NT2/D1 (cell line): ENCODE measurements at regions not wholly inside any gene's neighbourhood (a gene's known extent, or its start where the extent isn't known, plus 50 kb on each side); places are given as distances from the start of the nearest gene placed in this dataset.

Experiments used
- DNase-seq: peaks from one replicate; pipeline ENCODE4 v3.0.0-alpha.2; 2011; ENCODE audit warnings: low read depth, low spot score
- H3K27me3 ChIP-seq: 2 replicates; pipeline ENCODE4 v1.6.0; 2011; ENCODE audit warnings: mild to moderate bottlenecking; ENCODE audit not compliant: insufficient read length, insufficient read depth
- H3K36me3 ChIP-seq: 2 replicates; pipeline ENCODE4 v1.6.1; 2011; ENCODE audit warnings: mild to moderate bottlenecking, low read length, mixed read lengths; ENCODE audit not compliant: insufficient read depth, insufficient read length
- H3K4me1 ChIP-seq: 2 replicates; pipeline ENCODE4 v1.5.1; 2011; ENCODE audit not compliant: insufficient read depth, insufficient read length
- H3K4me3 ChIP-seq: 2 replicates; pipeline ENCODE4 v1.5.1; 2011; ENCODE audit warnings: low read depth; ENCODE audit not compliant: insufficient read length
- H3K9ac ChIP-seq: 2 replicates; pipeline ENCODE4 v1.6.0; 2011; ENCODE audit warnings: low read depth; ENCODE audit not compliant: insufficient read length
- H3K9me3 ChIP-seq: 2 replicates; pipeline ENCODE4 v1.5.1; 2011; ENCODE audit warnings: mild to moderate bottlenecking, low read length; ENCODE audit not compliant: insufficient read depth
- SUZ12 ChIP-seq: IDR thresholded peaks from 2 replicates; pipeline ENCODE4 v1.6.1; 2011; ENCODE audit not compliant: insufficient read length, insufficient read depth; ENCODE audit errors: extremely low read depth
- YY1 ChIP-seq: IDR thresholded peaks from 2 replicates; pipeline ENCODE4 v1.6.1; 2011; ENCODE audit not compliant: insufficient read length, insufficient read depth
- ZNF274 ChIP-seq: IDR thresholded peaks from 2 replicates; pipeline ENCODE4 v1.6.1; 2011; ENCODE audit warnings: mild to moderate bottlenecking, low read depth, low read length

DNA sequence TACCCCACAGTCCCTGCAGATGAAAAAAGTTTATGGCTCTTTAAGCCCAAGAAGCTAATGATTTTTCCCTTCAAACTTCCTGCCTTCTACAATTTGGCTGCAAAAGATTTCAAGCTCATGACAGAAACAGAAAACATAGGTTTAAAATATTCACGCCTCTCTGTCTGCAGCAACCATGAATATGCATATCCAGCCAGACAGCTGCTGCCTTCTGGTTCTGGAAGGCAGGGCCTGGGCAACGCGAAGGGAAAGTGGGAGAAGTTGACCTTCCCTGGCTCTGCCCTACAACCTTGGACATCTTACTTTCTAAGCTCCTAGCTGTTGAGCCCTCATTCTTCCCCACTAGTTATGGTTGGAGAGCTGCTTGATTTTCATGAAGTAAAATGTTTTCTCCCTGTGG, 64.8 kb upstream of the CLINT1 start:
- no peak for DNase-seq
- Histone ChIP-seq H3K36me3 (no peaks in the 10 kb centered on the region), H3K4me1 (peaks cover 3% of the 10 kb centered on the region), H3K9ac (no peak overlapping the region), H3K9me3 (no peaks in the 10 kb centered on the region), H3K27me3 (no peaks in the 10 kb centered on the region), H3K4me3 (no peak overlapping the region)
- TF ChIP-seq SUZ12 (no peak), YY1 (no peak), ZNF274 (no peak)

DNA sequence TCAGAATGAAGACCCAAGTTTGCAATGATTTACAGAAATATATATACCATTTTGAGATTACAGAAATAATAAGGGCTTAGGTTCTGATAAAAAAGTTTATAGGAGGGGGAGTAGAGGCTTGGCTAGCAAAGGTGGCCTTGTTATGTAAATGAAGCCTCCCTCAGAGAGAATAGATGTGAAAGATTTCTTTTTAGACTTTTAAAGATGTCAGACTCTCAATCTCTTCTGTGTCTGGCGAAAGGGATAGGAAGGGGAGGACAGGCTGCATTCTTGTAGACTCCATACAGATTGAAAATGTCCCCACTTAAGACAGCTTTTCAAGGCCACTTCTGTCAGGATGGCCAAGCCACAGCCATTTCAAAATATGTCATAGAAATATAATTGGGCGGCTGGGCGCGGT, 63.1 kb upstream of the CLINT1 start:
- H3K4me3 ChIP-seq: no peak overlapping the region
- H3K36me3 ChIP-seq: no peaks in the 10 kb centered on the region
- TF ChIP-seq ZNF274 (no peak), SUZ12 (no peak), YY1 (no peak)
- no peaks in the 10 kb centered on the region for H3K27me3 ChIP-seq
- no peak for DNase-seq
- H3K9ac ChIP-seq: no peak overlapping the region
- H3K4me1 ChIP-seq: peaks cover 4% of the 10 kb centered on the region
- no peaks in the 10 kb centered on the region for H3K9me3 ChIP-seq

DNA sequence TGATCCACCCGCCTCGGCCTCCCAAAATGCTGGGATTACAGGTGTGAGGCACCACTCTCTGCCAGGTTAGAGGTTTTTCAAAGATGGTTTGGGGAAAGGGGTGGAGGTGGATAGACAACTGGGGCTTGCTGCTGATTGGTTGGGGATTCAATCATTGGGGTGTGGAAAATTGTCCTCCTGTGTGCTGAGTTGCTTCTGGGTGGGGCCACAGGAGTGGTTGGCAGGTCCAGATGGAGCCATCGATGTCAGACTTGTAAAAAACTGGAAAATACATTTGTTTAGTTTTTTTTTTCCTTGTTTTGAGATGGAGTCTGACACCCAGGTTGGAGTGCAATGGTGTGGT, 61.9 kb upstream of the CLINT1 start:
- Histone ChIP-seq H3K4me1 (peaks cover 4% of the 10 kb centered on the region), H3K27me3 (no peaks in the 10 kb centered on the region), H3K9me3 (no peaks in the 10 kb centered on the region), H3K9ac (no peak overlapping the region), H3K4me3 (no peak overlapping the region), H3K36me3 (no peaks in the 10 kb centered on the region)
- TF ChIP-seq SUZ12 (no peak), YY1 (no peak), ZNF274 (no peak)
- DNase-seq: no peak

DNA sequence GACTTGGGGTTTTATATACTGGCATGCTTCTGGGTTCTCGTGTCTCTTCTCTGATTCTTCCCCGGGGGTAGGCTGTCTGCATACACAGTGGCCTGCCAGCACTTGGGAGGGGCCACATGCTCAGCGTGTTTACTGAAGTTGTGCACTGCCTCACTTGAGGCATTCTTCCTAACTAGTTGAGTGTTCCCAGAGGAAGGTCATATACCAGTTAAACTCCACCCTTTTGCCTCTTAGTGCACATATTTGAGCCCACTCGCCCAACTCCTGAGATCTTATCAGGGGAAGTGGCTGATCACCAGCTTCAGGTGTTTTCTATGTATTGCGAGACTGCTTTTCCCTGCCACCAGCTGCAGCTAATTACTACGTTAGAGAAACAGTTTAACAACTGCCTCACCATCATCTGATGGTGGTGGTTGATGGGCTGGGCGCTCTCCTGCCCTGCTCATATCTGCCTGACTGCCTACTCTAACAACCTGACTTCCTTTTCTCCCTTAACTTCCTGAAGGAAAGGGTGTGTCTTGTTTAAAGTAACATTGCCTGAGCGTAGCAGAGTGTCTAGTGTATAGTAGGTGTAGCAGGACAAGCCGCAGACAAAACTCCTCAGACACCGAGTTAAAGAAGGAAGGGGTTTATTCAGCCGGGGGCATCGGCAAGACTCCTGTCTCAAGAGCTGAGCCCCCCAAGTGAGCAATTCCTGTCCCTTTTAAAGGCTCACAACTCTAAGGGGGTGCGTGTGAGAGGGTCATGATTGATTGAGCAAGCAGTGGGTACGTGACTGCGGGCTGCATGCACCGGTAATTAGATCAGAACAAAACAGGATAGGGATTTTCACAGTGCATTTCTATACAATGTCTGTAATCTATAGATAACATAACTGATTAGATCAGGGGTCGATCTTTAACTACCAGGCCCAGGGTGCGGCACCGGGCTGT, 60.1 kb upstream of the CLINT1 start:
- no peak overlapping the region for H3K4me3 ChIP-seq
- H3K4me1 ChIP-seq: peaks cover 4% of the 10 kb centered on the region
- no peaks in the 10 kb centered on the region for H3K9me3 ChIP-seq
- no peak for DNase-seq
- no peaks in the 10 kb centered on the region for H3K27me3 ChIP-seq
- H3K36me3 ChIP-seq: no peaks in the 10 kb centered on the region
- TF ChIP-seq YY1 (no peak), SUZ12 (no peak), ZNF274 (no peak)
- no peak overlapping the region for H3K9ac ChIP-seq

DNA sequence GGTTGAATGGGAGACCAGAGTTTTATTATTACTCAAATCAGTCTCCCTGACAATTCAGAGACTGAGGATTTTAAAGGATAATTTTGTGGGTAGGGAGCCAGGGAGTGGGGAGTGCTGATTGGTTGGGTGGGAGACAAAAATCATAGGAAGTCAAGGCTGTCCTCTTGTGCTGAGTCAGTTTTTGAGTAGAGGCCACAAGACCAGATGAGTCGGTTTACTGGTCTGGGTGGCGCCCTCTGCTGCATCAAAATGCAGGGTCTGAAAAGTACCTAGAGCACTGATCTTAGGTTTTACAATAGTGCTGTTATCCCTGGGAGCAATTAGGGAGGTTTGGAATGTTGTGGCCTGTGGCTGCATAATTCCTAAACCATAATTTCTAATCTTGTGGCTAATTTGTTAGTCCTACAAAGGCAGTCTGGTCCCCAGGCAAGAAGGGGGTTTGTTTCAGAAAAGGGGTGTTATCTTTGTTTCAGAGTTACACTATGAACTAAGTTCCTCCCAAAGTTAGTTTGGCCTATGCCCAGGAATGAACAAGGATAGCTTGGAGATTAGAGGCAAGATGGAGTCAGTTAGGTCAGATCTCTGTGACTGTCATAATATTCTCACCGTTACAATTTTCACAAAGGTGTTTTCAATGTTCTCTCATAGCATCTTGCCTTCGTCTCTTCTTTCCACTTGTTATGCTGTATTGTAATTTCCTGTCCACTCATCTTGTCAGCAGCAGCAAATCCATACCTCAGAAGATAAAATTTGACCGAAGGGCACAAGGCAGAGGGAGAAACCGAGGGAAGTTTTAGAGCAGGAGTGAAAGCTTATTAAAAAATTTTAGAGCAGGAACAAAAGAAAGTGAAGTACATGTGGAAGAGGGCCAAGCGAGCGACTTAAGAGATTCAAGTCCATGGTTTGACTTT, 59.2 kb upstream of the CLINT1 start:
- no peak overlapping the region for H3K9ac ChIP-seq
- peaks cover 4% of the 10 kb centered on the region for H3K4me1 ChIP-seq
- no peaks in the 10 kb centered on the region for H3K9me3 ChIP-seq
- no peaks in the 10 kb centered on the region for H3K27me3 ChIP-seq
- no peak overlapping the region for H3K4me3 ChIP-seq
- DNase-seq: peak; percentile 56
- no peaks in the 10 kb centered on the region for H3K36me3 ChIP-seq
- TF ChIP-seq ZNF274 (no peak), SUZ12 (no peak), YY1 (no peak)

DNA sequence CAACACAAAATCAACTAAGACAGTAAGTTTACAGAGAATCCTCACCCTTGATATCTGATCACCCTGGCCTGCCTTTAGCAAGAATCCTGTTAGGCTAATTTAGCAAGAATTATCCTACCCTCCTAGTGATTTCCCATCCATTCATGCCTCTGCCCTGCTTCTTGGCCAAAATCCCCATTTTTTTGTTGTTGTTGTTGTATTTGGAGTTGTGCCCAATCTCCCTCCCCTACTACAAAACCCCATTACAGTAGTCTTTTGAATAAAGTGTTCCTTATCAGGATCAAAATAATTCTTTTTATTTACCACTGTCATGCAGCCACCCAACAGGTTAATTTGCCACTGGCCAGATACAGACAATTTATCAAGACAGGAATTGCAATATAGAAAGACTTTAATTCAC, 58.5 kb upstream of the CLINT1 start:
- Histone ChIP-seq H3K27me3 (no peaks in the 10 kb centered on the region), H3K9me3 (no peaks in the 10 kb centered on the region), H3K9ac (no peak overlapping the region), H3K36me3 (no peaks in the 10 kb centered on the region), H3K4me3 (no peak overlapping the region), H3K4me1 (peaks cover 4% of the 10 kb centered on the region)
- no peak for DNase-seq
- TF ChIP-seq SUZ12 (no peak), ZNF274 (no peak), YY1 (no peak)

DNA sequence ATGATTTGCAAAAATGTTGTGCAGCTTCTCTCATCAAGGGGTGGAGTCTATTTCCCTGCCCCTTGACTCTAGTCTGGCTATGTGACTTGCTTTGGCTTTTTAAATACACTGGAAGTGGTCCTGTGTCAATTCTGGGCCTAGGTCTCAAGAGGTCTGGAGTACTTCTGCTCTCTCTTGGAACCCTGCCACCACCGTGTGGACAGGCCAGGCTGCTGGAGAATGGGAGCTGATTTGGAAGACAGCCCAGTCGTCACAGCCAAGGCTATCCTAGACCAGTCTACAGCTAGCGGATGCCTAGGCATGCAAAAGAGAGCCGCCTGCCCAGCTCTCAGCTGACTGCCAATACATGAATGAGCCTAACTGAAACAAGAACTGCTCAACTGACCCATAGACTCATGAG, 56.7 kb upstream of the CLINT1 start:
- no peaks in the 10 kb centered on the region for H3K9me3 ChIP-seq
- H3K36me3 ChIP-seq: no peaks in the 10 kb centered on the region
- no peak overlapping the region for H3K4me3 ChIP-seq
- no peak for DNase-seq
- no peak overlapping the region for H3K9ac ChIP-seq
- H3K27me3 ChIP-seq: no peaks in the 10 kb centered on the region
- H3K4me1 ChIP-seq: peaks cover 4% of the 10 kb centered on the region
- TF ChIP-seq ZNF274: no peak
- no peak for TF ChIP-seq SUZ12
- no peak for TF ChIP-seq YY1
